Thyroid gland (tissue), 4 donors: ENCODE measurements at regions not wholly inside any gene's neighbourhood (a gene's known extent, or its start where the extent isn't known, plus 50 kb on each side); places are given as distances from the start of the nearest gene placed in this dataset.

Experiments used
- POLR2A ChIP-seq, 2 donors: fragments of 450-650 bp; IDR thresholded peaks; one replicate each; pipeline ENCODE4 v1.6.1; 2017; ENCODE audit warnings: antibody characterized with exemption in 2 of 2, mild to moderate bottlenecking in 2 of 2, moderate library complexity in 1 of 2
- TF ChIP-seq, protein P1 (sequence below), 6 experiments: fragments of 200-600 bp in 3 of 6; fragments of 450-650 bp in 3 of 6; sonication (generic) in 3 of 6; IDR thresholded peaks; one replicate each; pipeline ENCODE4 v1.5.1; 2016 to 2019; ENCODE audit warnings: antibody characterized with exemption in 6 of 6, mild to moderate bottlenecking in 2 of 6, inconsistent platforms in 1 of 6, moderate library complexity in 1 of 6

DNA sequence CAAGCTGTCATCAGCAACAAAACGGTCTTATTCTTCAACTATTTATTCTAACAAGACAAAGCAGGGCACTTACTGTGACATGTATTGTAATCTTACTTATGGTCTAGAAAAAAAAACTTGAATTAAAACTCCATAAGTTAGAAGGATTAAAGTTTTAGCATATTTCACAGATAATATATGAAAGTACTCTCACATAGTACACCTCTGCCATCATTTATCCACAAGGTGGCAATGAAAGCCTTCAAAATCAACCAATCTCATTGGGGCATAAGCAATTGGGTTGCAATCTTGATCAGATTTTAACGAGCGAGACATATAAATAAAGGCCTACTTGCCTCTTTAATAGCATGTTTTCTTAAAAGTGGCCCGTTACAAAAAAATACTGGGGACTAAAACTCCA, 1382.9 kb downstream of the FAM133A start:
- no peak for TF ChIP-seq POLR2A (IDR thresholded peaks at IDR 0.05)
- TF ChIP-seq, protein P1, sequence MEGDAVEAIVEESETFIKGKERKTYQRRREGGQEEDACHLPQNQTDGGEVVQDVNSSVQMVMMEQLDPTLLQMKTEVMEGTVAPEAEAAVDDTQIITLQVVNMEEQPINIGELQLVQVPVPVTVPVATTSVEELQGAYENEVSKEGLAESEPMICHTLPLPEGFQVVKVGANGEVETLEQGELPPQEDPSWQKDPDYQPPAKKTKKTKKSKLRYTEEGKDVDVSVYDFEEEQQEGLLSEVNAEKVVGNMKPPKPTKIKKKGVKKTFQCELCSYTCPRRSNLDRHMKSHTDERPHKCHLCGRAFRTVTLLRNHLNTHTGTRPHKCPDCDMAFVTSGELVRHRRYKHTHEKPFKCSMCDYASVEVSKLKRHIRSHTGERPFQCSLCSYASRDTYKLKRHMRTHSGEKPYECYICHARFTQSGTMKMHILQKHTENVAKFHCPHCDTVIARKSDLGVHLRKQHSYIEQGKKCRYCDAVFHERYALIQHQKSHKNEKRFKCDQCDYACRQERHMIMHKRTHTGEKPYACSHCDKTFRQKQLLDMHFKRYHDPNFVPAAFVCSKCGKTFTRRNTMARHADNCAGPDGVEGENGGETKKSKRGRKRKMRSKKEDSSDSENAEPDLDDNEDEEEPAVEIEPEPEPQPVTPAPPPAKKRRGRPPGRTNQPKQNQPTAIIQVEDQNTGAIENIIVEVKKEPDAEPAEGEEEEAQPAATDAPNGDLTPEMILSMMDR (IDR thresholded peaks at IDR 0.05), result no peak
